ENCODE measurements at regions not wholly inside any gene's neighbourhood (a gene's known extent, or its start where the extent isn't known, plus 50 kb on each side); places are given as distances from the start of the nearest gene placed in this dataset.

- H3K9me3 Mint-ChIP-seq, result peaks cover 0 to 6% (median 1%) of the 10 kb centered on the region in 7 donors
- no CpG with 5 or more reads among the region's 2 CpGs for WGBS (ENCODE audit: insufficient coverage)
Measured at GRCh38 chr4:116547632-116548031, 537.7 kb downstream of the TRAM1L1 start.

GRCh38 chr4:116546759-116547158 lies 538.6 kb downstream of the TRAM1L1 start:
- Mint-ChIP-seq H3K36me3 (no peaks in the 10 kb centered on the region), H3K27ac (no peak overlapping the region), H3K27me3 (ENCODE audit: low read depth in 3 of 3) (no peaks in the 10 kb centered on the region), H3K9me3 (peaks cover 0 to 6% (median 0%) of the 10 kb centered on the region in 7 donors), H3K4me3 (no peak overlapping the region), H3K4me1 (no peaks in the 10 kb centered on the region)
- Histone ChIP-seq H3K9ac (ENCODE audit: insufficient read depth, low read length, poor library complexity, severe bottlenecking) (no peak overlapping the region), H3K27ac (ENCODE audit: low read depth in 1 of 2, low read length in 2 of 2) (no peak overlapping the region), H3K4me2 (replicated peaks; ENCODE audit: extremely low read depth, low read length, poor library complexity, severe bottlenecking) (no peak overlapping the region), H3K27me3 (ENCODE audit: control insufficient read depth in 2 of 2, insufficient read depth in 2 of 2, low read length in 2 of 2) (no peaks in the 10 kb centered on the region), H3K36me3 (replicated peaks in 1 of 2; ENCODE audit: control insufficient read depth in 1 of 2, insufficient read depth in 2 of 2, low read length in 2 of 2) (no peaks in the 10 kb centered on the region), H2AFZ (ENCODE audit: insufficient read depth, low read depth, low read length, poor library complexity, severe bottlenecking) (no peak overlapping the region), H4K20me1 (ENCODE audit: insufficient read depth, low read length) (no peaks in the 10 kb centered on the region), H3K9me3 (replicated peaks in 1 of 2; ENCODE audit: control insufficient read depth in 1 of 2, insufficient read depth in 1 of 2, low read length in 2 of 2) (peaks cover 0 to 3% of the 10 kb centered on the region in 2 donors), H3K79me2 (ENCODE audit: insufficient read depth, low read length) (no peaks in the 10 kb centered on the region), H3K4me1 (ENCODE audit: control insufficient read depth in 1 of 2, insufficient read depth in 2 of 2, low read length in 2 of 2) (no peaks in the 10 kb centered on the region), H3K4me3 (replicated peaks in 1 of 3; ENCODE audit: low read depth in 2 of 3, low read length in 3 of 3) (no peak overlapping the region)
- no peak for TF ChIP-seq CTCF (IDR thresholded peaks at IDR 0.05)
- WGBS (ENCODE audit: insufficient coverage), result no CpG with 5 or more reads among the region's 1 CpG
- no peak for DNase-seq
- intact Hi-C loops (cut with micrococcal nuclease), result no loop called here

More at GRCh38 chr4:116547632-116548031, 537.7 kb downstream of the TRAM1L1 start:
- no peak overlapping the region for H3K4me2 ChIP-seq (replicated peaks; ENCODE audit: extremely low read depth, low read length, poor library complexity, severe bottlenecking)
- DNase-seq, result no peak
- H3K36me3 Mint-ChIP-seq, result no peaks in the 10 kb centered on the region
- H3K79me2 ChIP-seq (ENCODE audit: insufficient read depth, low read length), result no peaks in the 10 kb centered on the region
- no peaks in the 10 kb centered on the region for H3K4me1 Mint-ChIP-seq
- H3K27ac Mint-ChIP-seq, result no peak overlapping the region
- H3K27me3 Mint-ChIP-seq (ENCODE audit: low read depth in 3 of 3), result no peaks in the 10 kb centered on the region
- H3K4me1 ChIP-seq (ENCODE audit: control insufficient read depth in 1 of 2, insufficient read depth in 2 of 2, low read length in 2 of 2), result no peaks in the 10 kb centered on the region
- no peaks in the 10 kb centered on the region for H3K27me3 ChIP-seq (ENCODE audit: control insufficient read depth in 2 of 2, insufficient read depth in 2 of 2, low read length in 2 of 2)
- no peak overlapping the region for H3K4me3 Mint-ChIP-seq
- intact Hi-C loops (cut with micrococcal nuclease), result no loop called here
- no peak for TF ChIP-seq CTCF (IDR thresholded peaks at IDR 0.05)
- H3K4me3 ChIP-seq (replicated peaks in 1 of 3; ENCODE audit: low read depth in 2 of 3, low read length in 3 of 3), result no peak overlapping the region
- no peaks in the 10 kb centered on the region for H3K36me3 ChIP-seq (replicated peaks in 1 of 2; ENCODE audit: control insufficient read depth in 1 of 2, insufficient read depth in 2 of 2, low read length in 2 of 2)
- peaks cover 0 to 3% of the 10 kb centered on the region in 2 donors for H3K9me3 ChIP-seq (replicated peaks in 1 of 2; ENCODE audit: control insufficient read depth in 1 of 2, insufficient read depth in 1 of 2, low read length in 2 of 2)
- H2AFZ ChIP-seq (ENCODE audit: insufficient read depth, low read depth, low read length, poor library complexity, severe bottlenecking), result no peak overlapping the region
- H3K9ac ChIP-seq (ENCODE audit: insufficient read depth, low read length, poor library complexity, severe bottlenecking), result no peak overlapping the region
- H3K27ac ChIP-seq (ENCODE audit: low read depth in 1 of 2, low read length in 2 of 2), result no peak overlapping the region
- no peaks in the 10 kb centered on the region for H4K20me1 ChIP-seq (ENCODE audit: insufficient read depth, low read length)

Measured in CD14-positive monocyte (primary cell).